ENCODE measurements at regions not wholly inside any gene's neighbourhood (a gene's known extent, or its start where the extent isn't known, plus 50 kb on each side); places are given as distances from the start of the nearest gene placed in this dataset.

DNA sequence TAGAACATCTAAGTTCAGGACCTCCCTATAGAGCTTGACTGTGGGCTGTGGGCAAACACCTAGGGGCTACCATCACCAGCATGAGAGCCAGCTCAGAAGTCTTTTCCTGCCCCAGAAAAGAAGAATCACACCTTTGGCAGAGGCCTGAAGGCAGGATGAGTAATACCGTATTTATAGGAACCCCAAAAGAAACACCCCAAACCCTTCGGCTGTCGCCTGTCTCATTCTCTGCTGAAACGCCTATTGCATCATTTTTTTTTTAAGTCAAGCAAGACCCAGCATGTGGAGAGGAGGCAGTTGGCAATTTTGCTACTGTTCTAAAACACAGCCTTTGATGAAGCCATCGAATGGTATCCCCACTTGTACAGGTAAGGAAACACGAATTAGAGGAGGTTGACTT, 436.4 kb downstream of the TFAP2A start:
- no peaks in the 10 kb centered on the region for H3K9me3 ChIP-seq (ENCODE audit: insufficient read depth, low read depth, low read length)
- H3K9me3 Mint-ChIP-seq (ENCODE audit: unreplicated experiment), result peaks cover 2% of the 10 kb centered on the region
- no peaks in the 10 kb centered on the region for H4K20me1 ChIP-seq (ENCODE audit: insufficient read depth, low read length)
- DNase-seq (ENCODE audit: low read depth) (no peak), FAIRE-seq (no peak)
- peaks cover 3% of the 10 kb centered on the region for H3K36me3 Mint-ChIP-seq (ENCODE audit: low read depth, unreplicated experiment)
- no peaks in the 10 kb centered on the region for H3K27me3 ChIP-seq (ENCODE audit: insufficient read depth, low read length)
- H3K27ac ChIP-seq (ENCODE audit: low read depth, low read length), result no peak overlapping the region
- H3K27me3 Mint-ChIP-seq (ENCODE audit: low read depth, unreplicated experiment), result no peaks in the 10 kb centered on the region
- H3K4me1 ChIP-seq (ENCODE audit: insufficient read depth, low read length), result no peaks in the 10 kb centered on the region
- H3K36me3 ChIP-seq (ENCODE audit: insufficient read depth, low read length), result no peaks in the 10 kb centered on the region
- H3K4me2 ChIP-seq (ENCODE audit: low read length), result no peak overlapping the region
- H3K4me3 Mint-ChIP-seq (ENCODE audit: unreplicated experiment), result no peak overlapping the region
- H3K4me3 ChIP-seq (ENCODE audit: insufficient read depth, low read depth, low read length), result no peak overlapping the region
- no peak for TF ChIP-seq EZH2 (IDR thresholded peaks at IDR 0.05; ENCODE audit: insufficient read depth, low read length)
- TF ChIP-seq, protein P1, sequence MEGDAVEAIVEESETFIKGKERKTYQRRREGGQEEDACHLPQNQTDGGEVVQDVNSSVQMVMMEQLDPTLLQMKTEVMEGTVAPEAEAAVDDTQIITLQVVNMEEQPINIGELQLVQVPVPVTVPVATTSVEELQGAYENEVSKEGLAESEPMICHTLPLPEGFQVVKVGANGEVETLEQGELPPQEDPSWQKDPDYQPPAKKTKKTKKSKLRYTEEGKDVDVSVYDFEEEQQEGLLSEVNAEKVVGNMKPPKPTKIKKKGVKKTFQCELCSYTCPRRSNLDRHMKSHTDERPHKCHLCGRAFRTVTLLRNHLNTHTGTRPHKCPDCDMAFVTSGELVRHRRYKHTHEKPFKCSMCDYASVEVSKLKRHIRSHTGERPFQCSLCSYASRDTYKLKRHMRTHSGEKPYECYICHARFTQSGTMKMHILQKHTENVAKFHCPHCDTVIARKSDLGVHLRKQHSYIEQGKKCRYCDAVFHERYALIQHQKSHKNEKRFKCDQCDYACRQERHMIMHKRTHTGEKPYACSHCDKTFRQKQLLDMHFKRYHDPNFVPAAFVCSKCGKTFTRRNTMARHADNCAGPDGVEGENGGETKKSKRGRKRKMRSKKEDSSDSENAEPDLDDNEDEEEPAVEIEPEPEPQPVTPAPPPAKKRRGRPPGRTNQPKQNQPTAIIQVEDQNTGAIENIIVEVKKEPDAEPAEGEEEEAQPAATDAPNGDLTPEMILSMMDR (IDR thresholded peaks at IDR 0.05; ENCODE audit: insufficient read depth, low read depth, low read length), result no peak
- H3K79me2 ChIP-seq (ENCODE audit: insufficient read depth, low read length), result no peaks in the 10 kb centered on the region
- H3K4me1 Mint-ChIP-seq (ENCODE audit: low read depth, unreplicated experiment), result no peaks in the 10 kb centered on the region
- H2AFZ ChIP-seq (ENCODE audit: low read depth, low read length), result no peak overlapping the region
- no peak overlapping the region for H3K27ac Mint-ChIP-seq (ENCODE audit: unreplicated experiment)
- H3K9ac ChIP-seq (ENCODE audit: low read length), result no peak overlapping the region

DNA sequence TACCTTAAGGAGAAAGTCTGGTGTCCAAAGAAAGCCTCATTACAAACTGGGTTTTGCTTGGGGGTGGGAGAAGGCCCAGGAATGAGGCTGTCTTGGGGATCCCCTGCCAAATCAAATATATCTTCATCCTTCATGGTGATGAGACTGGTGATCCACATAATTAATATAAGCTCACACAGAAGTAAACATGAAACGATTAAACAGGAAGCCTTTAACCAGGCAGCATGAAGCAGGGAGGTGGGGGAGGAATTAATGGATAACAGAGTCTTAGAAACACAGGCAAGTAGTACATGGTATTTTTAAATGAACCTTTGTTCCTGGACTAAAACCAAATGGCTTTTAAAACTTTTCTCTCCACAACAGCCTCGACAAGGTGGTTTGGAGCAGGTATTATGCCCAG, 437.5 kb downstream of the TFAP2A start:
- H3K27ac Mint-ChIP-seq (ENCODE audit: unreplicated experiment), result no peak overlapping the region

DNA sequence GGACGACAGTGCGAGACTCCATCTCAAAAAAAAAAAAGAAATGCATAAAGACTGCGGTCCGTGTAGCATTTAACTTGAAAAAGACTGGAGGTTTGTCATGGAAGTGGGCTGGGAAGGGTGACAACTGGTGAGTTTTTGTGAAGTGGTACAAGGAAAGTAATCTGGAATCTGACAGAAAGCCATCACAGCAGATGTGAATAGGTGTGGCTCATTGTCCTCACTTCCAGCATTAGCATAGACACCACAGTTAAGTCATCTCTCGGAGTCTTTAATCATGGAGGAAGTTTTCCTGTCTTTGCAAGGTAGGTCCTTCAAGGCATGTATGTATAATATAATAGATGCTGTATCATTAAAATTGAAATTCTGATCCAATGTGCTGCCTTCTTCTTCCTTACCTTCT, 453.2 kb downstream of the TFAP2A start:
- DNase-seq (ENCODE audit: low read depth), result no peak
- Histone ChIP-seq H3K36me3 (ENCODE audit: insufficient read depth, low read length) (no peaks in the 10 kb centered on the region), H3K9ac (ENCODE audit: low read length) (no peak overlapping the region), H3K27ac (ENCODE audit: low read depth, low read length) (no peak overlapping the region), H3K4me1 (ENCODE audit: insufficient read depth, low read length) (no peaks in the 10 kb centered on the region), H2AFZ (ENCODE audit: low read depth, low read length) (no peak overlapping the region), H4K20me1 (ENCODE audit: insufficient read depth, low read length) (no peaks in the 10 kb centered on the region), H3K4me3 (ENCODE audit: insufficient read depth, low read depth, low read length) (no peak overlapping the region), H3K9me3 (ENCODE audit: insufficient read depth, low read depth, low read length) (no peaks in the 10 kb centered on the region), H3K79me2 (ENCODE audit: insufficient read depth, low read length) (no peaks in the 10 kb centered on the region), H3K4me2 (ENCODE audit: low read length) (no peak overlapping the region), H3K27me3 (ENCODE audit: insufficient read depth, low read length) (no peaks in the 10 kb centered on the region)
- Mint-ChIP-seq H3K27me3 (ENCODE audit: low read depth, unreplicated experiment) (no peaks in the 10 kb centered on the region), H3K27ac (ENCODE audit: unreplicated experiment) (no peak overlapping the region), H3K36me3 (ENCODE audit: low read depth, unreplicated experiment) (no peaks in the 10 kb centered on the region), H3K9me3 (ENCODE audit: unreplicated experiment) (no peaks in the 10 kb centered on the region), H3K4me3 (ENCODE audit: unreplicated experiment) (no peak overlapping the region), H3K4me1 (ENCODE audit: low read depth, unreplicated experiment) (no peaks in the 10 kb centered on the region)
- no peak for FAIRE-seq
- TF ChIP-seq, protein P1 (IDR thresholded peaks at IDR 0.05; ENCODE audit: insufficient read depth, low read depth, low read length), result no peak
- TF ChIP-seq EZH2 (IDR thresholded peaks at IDR 0.05; ENCODE audit: insufficient read depth, low read length), result no peak

More for the DNA sequence above, 437.5 kb downstream of the TFAP2A start:
- no peak overlapping the region for H3K9ac ChIP-seq (ENCODE audit: low read length)
- Mint-ChIP-seq H3K4me1 (ENCODE audit: low read depth, unreplicated experiment) (no peaks in the 10 kb centered on the region), H3K27me3 (ENCODE audit: low read depth, unreplicated experiment) (no peaks in the 10 kb centered on the region), H3K4me3 (ENCODE audit: unreplicated experiment) (no peak overlapping the region), H3K36me3 (ENCODE audit: low read depth, unreplicated experiment) (peaks cover 3% of the 10 kb centered on the region), H3K9me3 (ENCODE audit: unreplicated experiment) (peaks cover 2% of the 10 kb centered on the region)
- DNase-seq (ENCODE audit: low read depth) (no peak), FAIRE-seq (no peak)
- H2AFZ ChIP-seq (ENCODE audit: low read depth, low read length), result no peak overlapping the region
- TF ChIP-seq, protein P1 (IDR thresholded peaks at IDR 0.05; ENCODE audit: insufficient read depth, low read depth, low read length), result no peak
- TF ChIP-seq EZH2 (IDR thresholded peaks at IDR 0.05; ENCODE audit: insufficient read depth, low read length), result no peak
- no peaks in the 10 kb centered on the region for H3K9me3 ChIP-seq (ENCODE audit: insufficient read depth, low read depth, low read length)
- no peaks in the 10 kb centered on the region for H3K27me3 ChIP-seq (ENCODE audit: insufficient read depth, low read length)
- H4K20me1 ChIP-seq (ENCODE audit: insufficient read depth, low read length), result no peaks in the 10 kb centered on the region
- H3K4me2 ChIP-seq (ENCODE audit: low read length), result no peak overlapping the region
- H3K36me3 ChIP-seq (ENCODE audit: insufficient read depth, low read length), result no peaks in the 10 kb centered on the region
- no peaks in the 10 kb centered on the region for H3K79me2 ChIP-seq (ENCODE audit: insufficient read depth, low read length)
- H3K4me1 ChIP-seq (ENCODE audit: insufficient read depth, low read length), result no peaks in the 10 kb centered on the region
- no peak overlapping the region for H3K27ac ChIP-seq (ENCODE audit: low read depth, low read length)
- no peak overlapping the region for H3K4me3 ChIP-seq (ENCODE audit: insufficient read depth, low read depth, low read length)
